Panc1 (cell line): ENCODE measurements at regions not wholly inside any gene's neighbourhood (a gene's known extent, or its start where the extent isn't known, plus 50 kb on each side); places are given as distances from the start of the nearest gene placed in this dataset.

Experiments used
- ATAC-seq: fragments of 200-7000 bp; cut with Tn5 transposase; 2 replicates; pipeline ENCODE4 v1.9.1; 2020; ENCODE audit warnings: mild to moderate bottlenecking, moderate library complexity
- BruUV-seq: library from RNA; stranded (reverse); fragments of 400-500 nt; replicated peaks from 2 replicates; lab custom pipeline; 2021; lab: Mats Ljungman, UMichigan
- CTCF ChIA-PET: fragments of 300-600 bp; sonication (Branson Sonifier 250); formaldehyde crosslinking; loops from one replicate; lab custom pipeline; 2022; ENCODE audit warnings: antibody characterized with exemption; lab: Charles Lee
- POLR2A ChIA-PET: fragments of 300-600 bp; sonication (Branson Sonifier 250); formaldehyde crosslinking; loops from one replicate; lab custom pipeline; 2022; ENCODE audit warnings: antibody characterized with exemption; lab: Charles Lee
- DNase-seq: peaks from one replicate; pipeline ENCODE4 v3.0.0-alpha.2; 2010; ENCODE audit warnings: low read depth, low spot score
- H3K27ac ChIP-seq: 2 replicates; pipeline ENCODE4 v1.5.1; 2011; ENCODE audit warnings: mild to moderate bottlenecking, low read length, inconsistent platforms
- H3K27me3 ChIP-seq: fragments of 200-500 bp; sonication (Bioruptor generic); 2 replicates; pipeline ENCODE4 v1.6.0; 2014; ENCODE audit warnings: low read length, inconsistent platforms; ENCODE audit not compliant: control insufficient read depth, insufficient read depth
- H3K36me3 ChIP-seq: fragments of 200-500 bp; sonication (Bioruptor generic); 2 replicates; pipeline ENCODE4 v1.5.1; 2014; ENCODE audit warnings: inconsistent platforms, mild to moderate bottlenecking, low read length, moderate library complexity; ENCODE audit not compliant: control insufficient read depth, insufficient read depth
- H3K4me1 ChIP-seq: 2 replicates; pipeline ENCODE4 v1.5.1; 2011; ENCODE audit warnings: inconsistent platforms, mild to moderate bottlenecking, low read length, moderate library complexity; ENCODE audit not compliant: control insufficient read depth, insufficient read depth
- H3K4me3 ChIP-seq, 2 experiments: 2 replicates each; pipeline ENCODE4 v1.5.1; 2011 to 2012; ENCODE audit warnings: low read depth in 2 of 2, low read length in 2 of 2, mild to moderate bottlenecking in 2 of 2, inconsistent platforms in 1 of 2, moderate library complexity in 1 of 2
- H3K9me3 ChIP-seq: fragments of 200-500 bp; sonication (Bioruptor generic); 2 replicates; pipeline ENCODE4 v1.5.1; 2014; ENCODE audit warnings: low read depth, mild to moderate bottlenecking, inconsistent platforms, low read length, moderate library complexity; ENCODE audit not compliant: control insufficient read depth, insufficient read depth
- CTCF ChIP-seq: fragments of 450-650 bp; IDR thresholded peaks from 2 replicates; pipeline ENCODE4 v1.5.1; 2017; ENCODE audit warnings: mild to moderate bottlenecking
- POLR2AphosphoS5 ChIP-seq: IDR thresholded peaks from 2 replicates; pipeline ENCODE4 v1.6.1; 2012; ENCODE audit warnings: mild to moderate bottlenecking, low read depth, low read length, moderate library complexity
- REST ChIP-seq, 2 experiments: IDR thresholded peaks; 2 replicates each; pipeline ENCODE4 v1.6.1; 2011 to 2012; ENCODE audit warnings: low read depth in 2 of 2, control low read depth in 1 of 2, low read length in 1 of 2, mild to moderate bottlenecking in 1 of 2, moderate library complexity in 1 of 2; ENCODE audit not compliant: insufficient read depth in 1 of 2
- SIN3A ChIP-seq: IDR thresholded peaks from 2 replicates; pipeline ENCODE4 v1.6.1; 2012; ENCODE audit warnings: low read depth, mild to moderate bottlenecking, low read length, moderate library complexity, borderline replicate concordance; ENCODE audit not compliant: insufficient read depth
- TCF7L2 ChIP-seq: IDR thresholded peaks from 2 replicates; pipeline ENCODE4 v1.6.1; 2011; ENCODE audit warnings: mild to moderate bottlenecking, low read depth, low read length, inconsistent platforms
- in situ Hi-C: cut with HindIII; loops from 2 replicates; pipeline ENCODE4 v1.10.0; 2016; ENCODE audit warnings: low sequenced_read_pairs, low pct_unique_long_range_greater_than_20kb
- intact Hi-C: fragments of 100-400 bp; cut with micrococcal nuclease; formaldehyde crosslinking; loops from one replicate; pipeline ENCODE4 v1.10.0; 2022; ENCODE audit not compliant: unreplicated experiment

- 0 out of 2 replicates have a peak, but pooled peaks have one; percentile 31 for ATAC-seq
- H3K27ac ChIP-seq = no peak overlapping the region
- no peak for TF ChIP-seq SIN3A
- TF ChIP-seq REST (IDR thresholded peaks at IDR 0.05; ENCODE audit: insufficient read depth in 1 of 2, low read depth in 2 of 2, low read length in 1 of 2) = no peak
- no peak for TF ChIP-seq TCF7L2
- no peak for TF ChIP-seq POLR2AphosphoS5
- TF ChIP-seq CTCF = no peak
- ChIA-PET POLR2A (no interaction called here), CTCF (no interaction called here)
- in situ Hi-C loops (no loop called here), intact Hi-C loops (no loop called here)
- DNase-seq = no peak
- H3K9me3 ChIP-seq = no peaks in the 10 kb centered on the region
- peaks cover 17% of the 10 kb centered on the region for H3K27me3 ChIP-seq
- H3K4me1 ChIP-seq = no peaks in the 10 kb centered on the region
- no TSS peak for BruUV-seq
- no peak overlapping the region for H3K4me3 ChIP-seq
- H3K36me3 ChIP-seq = no peaks in the 10 kb centered on the region
Measured at GRCh38 chr12:111203969-111204368, 164.9 kb downstream of the PHETA1 start.

- TF ChIP-seq REST (IDR thresholded peaks at IDR 0.05; ENCODE audit: insufficient read depth in 1 of 2, low read depth in 2 of 2, low read length in 1 of 2) = no peak
- TF ChIP-seq SIN3A = no peak
- TF ChIP-seq POLR2AphosphoS5 = no peak
- TF ChIP-seq TCF7L2 = no peak
- TF ChIP-seq CTCF = no peak
- no TSS peak for BruUV-seq
- POLR2A ChIA-PET = no interaction called here
- no peaks in the 10 kb centered on the region for H3K36me3 ChIP-seq
- intact Hi-C loops = no loop called here
- CTCF ChIA-PET = no interaction called here
- H3K27ac ChIP-seq = no peak overlapping the region
- H3K4me3 ChIP-seq = no peak overlapping the region
- ATAC-seq (no peak), DNase-seq (no peak)
- in situ Hi-C loops = no loop called here
- H3K27me3 ChIP-seq = peaks cover 12% of the 10 kb centered on the region
- H3K4me1 ChIP-seq = no peaks in the 10 kb centered on the region
- no peaks in the 10 kb centered on the region for H3K9me3 ChIP-seq
Measured at GRCh38 chr12:111203446-111203845, 165.4 kb downstream of the PHETA1 start.
